Sigmoid colon (tissue), 4 donors: ENCODE measurements at regions not wholly inside any gene's neighbourhood (a gene's known extent, or its start where the extent isn't known, plus 50 kb on each side); places are given as distances from the start of the nearest gene placed in this dataset.

Experiments used
- CTCF ChIP-seq, 4 experiments: fragments of 450-650 bp in 3 of 4; fragments of 200-600 bp in 1 of 4; IDR thresholded peaks; one replicate each; pipeline ENCODE4 v1.5.1; 2016 to 2019; ENCODE audit warnings: antibody characterized with exemption in 4 of 4, mild to moderate bottlenecking in 3 of 4, moderate library complexity in 2 of 4
- EP300 ChIP-seq, 4 donors: sonication (generic); formaldehyde crosslinking; IDR thresholded peaks; one replicate each; pipeline ENCODE4 v1.6.1; 2017; ENCODE audit warnings: antibody characterized with exemption in 4 of 4
- POLR2A ChIP-seq, 2 donors: fragments of 450-650 bp; IDR thresholded peaks; one replicate each; pipeline ENCODE4 v1.6.1; 2016; ENCODE audit warnings: antibody characterized with exemption in 2 of 2, mild to moderate bottlenecking in 2 of 2, moderate library complexity in 2 of 2
- POLR2AphosphoS5 ChIP-seq, 4 donors: sonication (generic); formaldehyde crosslinking; IDR thresholded peaks; one replicate each; pipeline ENCODE4 v1.6.1; 2017; ENCODE audit warnings: antibody characterized with exemption in 4 of 4

- no peak for TF ChIP-seq POLR2A (IDR thresholded peaks at IDR 0.05)
- no peak for TF ChIP-seq EP300 (IDR thresholded peaks at IDR 0.05)
- TF ChIP-seq CTCF (IDR thresholded peaks at IDR 0.05): no peak
- no peak for TF ChIP-seq POLR2AphosphoS5 (IDR thresholded peaks at IDR 0.05)
These were observed 336.7 kb downstream of the GJA1 start for GRCh38 chr6:121771937-121772720.
